ENCODE measurements at regions not wholly inside any gene's neighbourhood (a gene's known extent, or its start where the extent isn't known, plus 50 kb on each side); places are given as distances from the start of the nearest gene placed in this dataset.

DNA sequence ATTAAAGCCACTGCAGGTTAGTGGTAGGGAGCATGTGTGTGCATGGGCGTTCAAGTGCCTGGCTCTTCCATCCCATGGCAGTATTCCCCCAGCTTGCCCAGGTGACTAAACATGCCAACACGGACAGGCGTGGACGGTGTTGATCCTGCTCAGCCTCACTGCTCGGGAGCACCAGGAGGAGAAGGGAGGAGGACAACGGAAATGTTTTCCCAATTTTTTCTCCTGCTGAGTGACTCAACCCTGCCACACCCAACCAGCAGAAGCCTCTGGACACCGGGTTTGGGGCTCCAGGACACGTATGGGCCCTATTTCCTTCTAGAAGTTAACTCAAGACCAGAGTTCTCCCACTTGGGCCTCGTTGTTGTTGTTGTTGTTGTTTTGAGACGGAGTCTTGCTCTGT is 139.1 kb downstream of the CYP26B1 start:
- TF ChIP-seq, protein P1, sequence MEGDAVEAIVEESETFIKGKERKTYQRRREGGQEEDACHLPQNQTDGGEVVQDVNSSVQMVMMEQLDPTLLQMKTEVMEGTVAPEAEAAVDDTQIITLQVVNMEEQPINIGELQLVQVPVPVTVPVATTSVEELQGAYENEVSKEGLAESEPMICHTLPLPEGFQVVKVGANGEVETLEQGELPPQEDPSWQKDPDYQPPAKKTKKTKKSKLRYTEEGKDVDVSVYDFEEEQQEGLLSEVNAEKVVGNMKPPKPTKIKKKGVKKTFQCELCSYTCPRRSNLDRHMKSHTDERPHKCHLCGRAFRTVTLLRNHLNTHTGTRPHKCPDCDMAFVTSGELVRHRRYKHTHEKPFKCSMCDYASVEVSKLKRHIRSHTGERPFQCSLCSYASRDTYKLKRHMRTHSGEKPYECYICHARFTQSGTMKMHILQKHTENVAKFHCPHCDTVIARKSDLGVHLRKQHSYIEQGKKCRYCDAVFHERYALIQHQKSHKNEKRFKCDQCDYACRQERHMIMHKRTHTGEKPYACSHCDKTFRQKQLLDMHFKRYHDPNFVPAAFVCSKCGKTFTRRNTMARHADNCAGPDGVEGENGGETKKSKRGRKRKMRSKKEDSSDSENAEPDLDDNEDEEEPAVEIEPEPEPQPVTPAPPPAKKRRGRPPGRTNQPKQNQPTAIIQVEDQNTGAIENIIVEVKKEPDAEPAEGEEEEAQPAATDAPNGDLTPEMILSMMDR (IDR thresholded peaks at IDR 0.05) = no peak
- no peak for TF ChIP-seq POLR2A (IDR thresholded peaks at IDR 0.05)

Data from Peyer's patch (tissue), 4 donors.